AG09319 (cell line): ENCODE measurements at regions not wholly inside any gene's neighbourhood (a gene's known extent, or its start where the extent isn't known, plus 50 kb on each side); places are given as distances from the start of the nearest gene placed in this dataset.

ENCODE experiments used
- DNase-seq: peaks from one replicate; pipeline ENCODE4 v3.0.0-alpha.2; 2010; ENCODE audit warnings: low read depth; ENCODE audit errors: extremely low read depth
- CTCF ChIP-seq: IDR thresholded peaks from 2 replicates; pipeline ENCODE4 v1.5.1; 2011; ENCODE audit warnings: low read depth, mild to moderate bottlenecking, inconsistent platforms, low read length, moderate library complexity

DNA sequence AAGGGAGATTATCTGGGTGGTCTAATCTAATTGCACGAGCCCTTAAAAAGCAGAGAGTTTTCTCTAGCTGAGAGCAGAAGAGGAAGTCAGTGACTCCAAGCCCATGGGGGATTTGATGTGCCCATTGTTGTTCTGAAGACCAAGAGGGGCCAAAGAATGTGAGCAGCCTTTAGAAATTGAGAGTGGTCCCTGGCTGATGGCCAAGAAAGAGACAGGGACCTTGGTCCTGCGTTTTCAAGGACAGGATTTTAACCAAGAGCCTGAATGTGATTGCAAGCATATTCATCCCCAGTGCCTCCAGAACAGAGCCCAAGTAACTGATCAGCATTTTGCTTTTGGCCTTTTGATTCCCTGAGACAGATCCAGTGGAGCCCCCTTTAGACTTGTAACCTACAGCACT, 1353.9 kb downstream of the AACS start:
- no peak for DNase-seq
- no peak for TF ChIP-seq CTCF

GRCh38 chr12:126424696-126425095, 1359.5 kb downstream of the AACS start:
- peak; percentile 38 for DNase-seq
- TF ChIP-seq CTCF, result peak; percentile 10; the same call in 1 of the 2 replicates

GRCh38 chr12:126425264-126425663, 1360.0 kb downstream of the AACS start:
- no peak for DNase-seq
- no peak for TF ChIP-seq CTCF

GRCh38 chr12:126428769-126429168, 1363.5 kb downstream of the AACS start:
- DNase-seq, result no peak
- no peak for TF ChIP-seq CTCF

- TF ChIP-seq CTCF, result no peak
- no peak for DNase-seq
These were observed 1365.7 kb downstream of the AACS start for GRCh38 chr12:126430921-126431320.

GRCh38 chr12:126431767-126432166, 1366.5 kb downstream of the AACS start:
- no peak for TF ChIP-seq CTCF
- no peak for DNase-seq

DNA sequence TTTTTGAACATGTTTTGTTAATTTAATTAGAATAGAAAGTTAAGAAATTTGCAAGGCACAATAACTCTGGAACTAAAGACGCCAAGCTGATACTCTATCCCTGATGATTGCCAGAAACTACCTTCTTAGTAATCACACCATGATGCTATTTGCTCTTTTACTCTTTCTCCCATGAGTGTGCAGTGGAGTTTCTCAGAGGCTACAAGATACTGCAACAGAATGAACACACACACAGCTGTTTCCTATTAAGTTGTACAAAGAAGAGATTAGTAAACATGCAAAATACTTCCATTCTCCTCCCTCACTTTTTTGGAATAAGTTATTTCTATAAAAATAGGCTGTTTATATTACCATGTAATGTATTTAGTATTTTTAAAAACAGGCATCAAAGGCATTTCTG, 1367.5 kb downstream of the AACS start:
- peak; percentile 58 for DNase-seq
- no peak for TF ChIP-seq CTCF
